ENCODE measurements at regions not wholly inside any gene's neighbourhood (a gene's known extent, or its start where the extent isn't known, plus 50 kb on each side); places are given as distances from the start of the nearest gene placed in this dataset.

- H3K4me1 ChIP-seq = peaks cover 0 to 4% (median 0%) of the 10 kb centered on the region in 4 donors
- H3K36me3 ChIP-seq = no peaks in the 10 kb centered on the region
- TF ChIP-seq CTCF (IDR thresholded peaks at IDR 0.05) = peak; percentile 86 to 89 (median 88)
- TF ChIP-seq POLR2A (IDR thresholded peaks at IDR 0.05) = no peak
- H3K27me3 ChIP-seq = no peaks in the 10 kb centered on the region
- no peak overlapping the region for H3K27ac ChIP-seq
- in situ Hi-C loops (cut with MboI; ENCODE audit: low pct_ligation_motif_present in 1 of 4, low pct_unique_long_range_greater_than_20kb in 1 of 4, low sequenced_read_pairs in 3 of 4) = loop anchor here in 3 of 4 donors (25.0 kb wide), 2 partner anchors 448 to 473 kb away; partner anchors contain the start of gene LMNB1 (in 2 of the 3)
- peak; percentile 38 for DNase-seq
- 23 to 30% methylated on average over 4 of the region's 4 CpGs for WGBS, 2 donors (ENCODE audit: low coverage in 1 of 2)
- no peaks in the 10 kb centered on the region for H3K9me3 ChIP-seq
- intact Hi-C loops (cut with DNase I; ENCODE audit: low total_unique reads) = no loop called here
- H3K4me3 ChIP-seq = no peak overlapping the region
Measured at GRCh38 chr5:126339215-126339805, 83.9 kb upstream of the GRAMD2B start.

- intact Hi-C loops (cut with DNase I; ENCODE audit: low total_unique reads) (loop anchor here (5.0 kb wide), 1 partner anchor 255 kb away; the partner anchor contains the start of gene ALDH7A1), in situ Hi-C loops (cut with MboI; ENCODE audit: low pct_ligation_motif_present in 1 of 4, low pct_unique_long_range_greater_than_20kb in 1 of 4, low sequenced_read_pairs in 3 of 4) (loop anchor here in 3 of 4 donors (25.0 kb wide), 2 partner anchors 445 to 470 kb away; partner anchors contain the start of gene LMNB1 (in 2 of the 3))
- 14 to 42% methylated on average over 1 of the region's 1 CpG for WGBS, 2 donors (ENCODE audit: low coverage in 1 of 2)
Measured at GRCh38 chr5:126341906-126342630, 81.1 kb upstream of the GRAMD2B start.

GRCh38 chr5:126348855-126349635, 74.2 kb upstream of the GRAMD2B start:
- Histone ChIP-seq H3K4me3 (no peak overlapping the region), H3K9me3 (no peaks in the 10 kb centered on the region), H3K27me3 (no peaks in the 10 kb centered on the region), H3K27ac (no peak overlapping the region), H3K36me3 (no peaks in the 10 kb centered on the region), H3K4me1 (peaks cover 0 to 9% (median 1%) of the 10 kb centered on the region in 4 donors)
- TF ChIP-seq CTCF (IDR thresholded peaks at IDR 0.05) (no peak), EP300 (IDR thresholded peaks at IDR 0.05; ENCODE audit: low read depth) (no peak), POLR2AphosphoS5 (IDR thresholded peaks at IDR 0.05) (no peak)
- 41 to 61% methylated on average over 3 of the region's 3 CpGs for WGBS, 2 donors (ENCODE audit: low coverage in 1 of 2)
- DNase-seq = no peak
- intact Hi-C loops (cut with DNase I; ENCODE audit: low total_unique reads) (no loop called here), in situ Hi-C loops (cut with MboI; ENCODE audit: low pct_ligation_motif_present in 1 of 4, low pct_unique_long_range_greater_than_20kb in 1 of 4, low sequenced_read_pairs in 3 of 4) (loop anchor here in 3 of 4 donors (25.0 kb wide), 2 partner anchors 438 to 463 kb away; partner anchors contain the start of gene LMNB1 (in 2 of the 3))

More at GRCh38 chr5:126341906-126342630, 81.1 kb upstream of the GRAMD2B start:
- no peak overlapping the region for H3K4me3 ChIP-seq
- no peaks in the 10 kb centered on the region for H3K36me3 ChIP-seq
- H3K27me3 ChIP-seq = no peaks in the 10 kb centered on the region
- no peak for DNase-seq
- no peak overlapping the region for H3K27ac ChIP-seq
- no peaks in the 10 kb centered on the region for H3K9me3 ChIP-seq
- no peak for TF ChIP-seq POLR2A (IDR thresholded peaks at IDR 0.05)
- no peak for TF ChIP-seq CTCF (IDR thresholded peaks at IDR 0.05)
- TF ChIP-seq EP300 (IDR thresholded peaks at IDR 0.05; ENCODE audit: low read depth) = no peak
- TF ChIP-seq POLR2AphosphoS5 (IDR thresholded peaks at IDR 0.05) = no peak
- H3K4me1 ChIP-seq = no peaks in the 10 kb centered on the region

GRCh38 chr5:126351153-126351552, 72.1 kb upstream of the GRAMD2B start:
- intact Hi-C loops (cut with DNase I; ENCODE audit: low total_unique reads) (no loop called here), in situ Hi-C loops (cut with MboI; ENCODE audit: low pct_ligation_motif_present in 1 of 4, low pct_unique_long_range_greater_than_20kb in 1 of 4, low sequenced_read_pairs in 3 of 4) (loop anchor here (5.0 to 10.0 kb wide), 2 partner anchors 184 to 186 kb away; no protein-coding TSS in a partner anchor)
- Histone ChIP-seq H3K36me3 (no peaks in the 10 kb centered on the region), H3K4me3 (no peak overlapping the region), H3K27me3 (no peaks in the 10 kb centered on the region), H3K4me1 (peaks cover 5 to 30% (median 11%) of the 10 kb centered on the region in 4 donors), H3K27ac (no peak overlapping the region), H3K9me3 (no peaks in the 10 kb centered on the region)
- 82% methylated on average over 1 of the region's 1 CpG; no CpG with 5 or more reads in 1 of the 2 donors for WGBS, 2 donors (ENCODE audit: low coverage in 1 of 2)
- TF ChIP-seq EP300 (IDR thresholded peaks at IDR 0.05; ENCODE audit: low read depth) (no peak), POLR2AphosphoS5 (IDR thresholded peaks at IDR 0.05) (no peak), CTCF (IDR thresholded peaks at IDR 0.05) (no peak), POLR2A (IDR thresholded peaks at IDR 0.05) (no peak)
- no peak for DNase-seq
